GM12872 (cell line): ENCODE measurements at regions not wholly inside any gene's neighbourhood (a gene's known extent, or its start where the extent isn't known, plus 50 kb on each side); places are given as distances from the start of the nearest gene placed in this dataset.

ENCODE experiments used
- CTCF ChIP-seq: IDR thresholded peaks from 3 replicates; pipeline ENCODE4 v1.5.1; 2011; ENCODE audit warnings: low read depth, mild to moderate bottlenecking, low read length, moderate library complexity; ENCODE audit not compliant: insufficient read depth

GRCh38 chr2:51969347-51969746, 937.4 kb upstream of the NRXN1 start:
- no peak for TF ChIP-seq CTCF

DNA sequence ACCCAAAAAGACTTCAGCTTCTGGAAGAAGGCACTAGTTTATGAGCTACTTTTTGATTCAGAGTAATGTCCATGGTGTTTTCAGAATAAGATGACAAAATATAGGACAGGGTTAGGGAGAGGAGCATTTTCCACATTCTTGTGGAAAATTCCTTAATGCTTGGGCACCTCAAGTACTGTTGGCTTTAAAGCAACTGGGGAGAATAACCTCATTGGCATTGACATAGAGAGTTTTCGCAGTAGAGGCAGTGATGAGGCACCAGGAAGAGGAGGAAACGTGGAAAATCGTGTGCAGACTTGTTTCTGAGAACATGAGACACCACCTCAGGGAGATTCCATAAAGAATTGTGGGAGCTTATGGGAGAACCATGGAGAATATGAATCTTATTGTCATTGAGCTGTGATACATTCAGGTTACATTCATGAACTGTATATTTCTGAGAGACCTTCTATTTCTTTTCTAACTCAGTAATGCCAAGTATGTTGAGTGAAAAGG, 929.0 kb upstream of the NRXN1 start:
- TF ChIP-seq CTCF, result no peak

GRCh38 chr2:51960281-51960680, 928.3 kb upstream of the NRXN1 start:
- no peak for TF ChIP-seq CTCF

GRCh38 chr2:51959696-51960095, 927.8 kb upstream of the NRXN1 start:
- TF ChIP-seq CTCF, result no peak

- no peak for TF ChIP-seq CTCF
Measured at GRCh38 chr2:51953931-51954330, 922.0 kb upstream of the NRXN1 start.

DNA sequence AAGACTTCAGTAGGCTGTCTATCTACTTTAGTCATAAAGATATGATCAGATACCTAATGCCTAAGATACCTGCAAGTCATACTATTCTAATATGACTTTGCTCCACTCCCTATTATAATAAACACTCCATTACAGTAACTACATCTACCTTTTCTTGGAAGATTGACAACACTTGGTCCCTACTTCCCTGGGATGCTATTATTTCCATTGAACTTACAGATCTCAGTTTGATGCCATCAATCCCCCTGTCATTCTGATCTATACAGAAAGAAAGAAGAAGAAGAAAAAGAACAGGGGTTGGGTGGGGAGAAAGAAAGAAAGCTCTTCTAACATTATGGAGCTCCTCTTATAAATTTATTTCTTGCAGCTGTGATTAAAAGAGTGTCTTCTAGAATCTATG, 889.1 kb upstream of the NRXN1 start:
- no peak for TF ChIP-seq CTCF

DNA sequence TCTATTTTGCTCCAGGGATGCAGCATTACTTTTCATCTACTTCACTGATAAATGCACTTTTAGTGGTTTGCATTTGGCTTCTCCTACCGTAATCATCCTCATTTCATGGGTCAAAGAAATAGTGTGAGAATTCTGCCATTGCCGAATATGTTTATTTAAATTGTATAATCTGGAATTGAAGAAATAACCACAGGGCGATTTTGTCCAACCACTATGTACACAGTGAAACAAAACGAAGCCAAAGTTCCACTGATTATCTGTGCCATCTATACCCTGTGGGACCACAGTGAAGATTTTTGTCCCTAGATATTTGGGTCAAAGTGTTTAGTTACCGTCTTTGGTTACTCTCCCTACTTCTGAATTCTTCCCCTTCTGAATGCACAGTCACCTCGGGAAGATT, 888.6 kb upstream of the NRXN1 start:
- TF ChIP-seq CTCF, result no peak

- no peak for TF ChIP-seq CTCF
Measured at GRCh38 chr2:51919395-51919794, 887.5 kb upstream of the NRXN1 start.
